Gastrocnemius medialis (tissue), 4 donors: ENCODE measurements at regions not wholly inside any gene's neighbourhood (a gene's known extent, or its start where the extent isn't known, plus 50 kb on each side); places are given as distances from the start of the nearest gene placed in this dataset.

Source experiments
- CTCF ChIP-seq, 5 experiments: fragments of 450-650 bp in 3 of 5; fragments of 200-600 bp in 2 of 5; sonication (generic) in 2 of 5; IDR thresholded peaks in 4 of 5; conservative IDR thresholded peaks in 1 of 5; 1 replicate in 4 of 5; 2 replicates in 1 of 5; pipeline ENCODE4 v1.5.1; 2016 to 2019; ENCODE audit warnings: antibody characterized with exemption in 5 of 5, mild to moderate bottlenecking in 3 of 5, moderate library complexity in 3 of 5
- POLR2A ChIP-seq, 2 donors: fragments of 450-650 bp; IDR thresholded peaks; one replicate each; pipeline ENCODE4 v1.6.1; 2017; ENCODE audit warnings: antibody characterized with exemption in 2 of 2, mild to moderate bottlenecking in 2 of 2, moderate library complexity in 2 of 2

DNA sequence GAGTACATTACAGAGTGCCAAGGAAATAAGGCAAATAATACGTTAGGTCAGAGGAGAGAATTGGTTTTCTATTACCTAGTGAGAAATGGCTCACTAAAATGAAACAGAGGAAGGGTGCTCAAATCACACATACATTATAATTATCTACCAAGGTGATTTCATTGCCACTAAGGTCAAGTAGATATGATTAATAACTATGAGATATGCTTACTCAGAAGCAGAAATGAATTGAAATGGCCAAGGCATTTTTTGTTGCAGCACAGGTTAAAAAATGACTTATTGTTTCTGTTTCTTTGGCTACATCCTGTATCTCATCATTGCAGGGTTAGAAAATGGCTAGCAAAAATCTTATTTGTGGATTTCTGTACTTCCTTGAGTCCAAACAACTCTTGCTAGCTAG is 154.5 kb upstream of the GORAB start:
- TF ChIP-seq CTCF (IDR thresholded peaks at IDR 0.05 in 4 of 5, conservative IDR thresholded peaks at IDR 0.05 in 1 of 5) (no peak), POLR2A (IDR thresholded peaks at IDR 0.05) (no peak)
